HG03460 (cell line): ENCODE measurements at regions not wholly inside any gene's neighbourhood (a gene's known extent, or its start where the extent isn't known, plus 50 kb on each side); places are given as distances from the start of the nearest gene placed in this dataset.

Experiments
- ATAC-seq: cut with Tn5 transposase; IDR thresholded peaks from one replicate; pipeline ENCODE4 v1.9.1; 2021; ENCODE audit not compliant: unreplicated experiment

DNA sequence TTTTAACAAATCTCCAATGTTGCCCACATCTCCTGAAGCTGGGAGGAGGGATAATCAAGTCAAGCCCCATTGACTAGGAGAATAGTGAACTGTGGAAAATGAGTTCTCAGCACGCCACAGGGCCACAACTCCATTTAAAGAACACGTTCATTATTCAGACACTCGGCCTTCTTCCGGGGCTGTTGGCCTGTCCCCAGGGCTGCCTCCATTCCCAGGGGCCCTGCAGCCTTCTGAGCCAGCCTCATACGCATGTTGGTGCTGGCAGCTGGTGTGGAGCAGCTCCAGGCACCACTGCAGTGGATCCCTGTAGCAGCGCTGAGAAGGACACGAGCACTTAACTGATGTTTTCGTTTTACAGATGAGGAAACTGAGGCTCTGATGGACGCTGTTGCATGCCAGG is 87.5 kb upstream of the RCN1 start:
- ATAC-seq = no peak

DNA sequence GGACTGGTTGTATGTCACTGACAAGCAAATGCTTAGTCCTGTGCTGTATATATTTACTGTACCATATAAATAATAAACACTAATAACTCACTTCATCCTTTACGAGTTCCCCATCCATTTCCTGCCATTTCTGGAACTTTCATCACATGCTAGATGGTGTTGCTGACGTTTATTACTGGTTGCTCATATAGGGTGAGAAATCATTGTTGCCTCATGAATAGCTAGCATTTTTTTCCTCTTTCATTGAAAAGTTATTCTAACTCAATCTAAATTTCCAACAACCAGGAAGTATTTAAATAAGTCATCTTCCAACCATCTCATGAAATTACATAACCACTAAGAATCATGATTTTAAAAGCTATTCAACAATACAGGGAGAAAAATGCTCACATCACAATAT is 88.6 kb upstream of the RCN1 start:
- ATAC-seq = no peak

DNA sequence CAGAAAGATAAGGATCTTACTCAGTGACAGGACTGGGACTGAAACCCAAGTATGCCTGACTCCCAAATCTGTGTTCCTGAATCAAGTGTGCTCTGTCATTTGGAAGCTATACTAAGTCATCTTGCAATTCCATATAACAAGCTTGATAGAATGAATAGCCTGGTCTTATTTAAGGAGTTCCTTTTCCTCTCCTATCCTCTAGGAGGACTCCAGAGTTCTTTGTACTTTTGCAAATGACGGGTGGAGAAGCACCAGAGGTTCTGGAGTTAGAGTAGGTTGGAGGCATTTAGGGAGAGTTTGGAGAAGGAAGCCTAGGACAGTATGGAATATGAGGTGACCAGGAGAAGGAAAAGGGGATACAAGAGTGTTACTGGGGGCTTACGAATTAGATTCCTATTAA is 92.9 kb upstream of the RCN1 start:
- ATAC-seq = no peak

DNA sequence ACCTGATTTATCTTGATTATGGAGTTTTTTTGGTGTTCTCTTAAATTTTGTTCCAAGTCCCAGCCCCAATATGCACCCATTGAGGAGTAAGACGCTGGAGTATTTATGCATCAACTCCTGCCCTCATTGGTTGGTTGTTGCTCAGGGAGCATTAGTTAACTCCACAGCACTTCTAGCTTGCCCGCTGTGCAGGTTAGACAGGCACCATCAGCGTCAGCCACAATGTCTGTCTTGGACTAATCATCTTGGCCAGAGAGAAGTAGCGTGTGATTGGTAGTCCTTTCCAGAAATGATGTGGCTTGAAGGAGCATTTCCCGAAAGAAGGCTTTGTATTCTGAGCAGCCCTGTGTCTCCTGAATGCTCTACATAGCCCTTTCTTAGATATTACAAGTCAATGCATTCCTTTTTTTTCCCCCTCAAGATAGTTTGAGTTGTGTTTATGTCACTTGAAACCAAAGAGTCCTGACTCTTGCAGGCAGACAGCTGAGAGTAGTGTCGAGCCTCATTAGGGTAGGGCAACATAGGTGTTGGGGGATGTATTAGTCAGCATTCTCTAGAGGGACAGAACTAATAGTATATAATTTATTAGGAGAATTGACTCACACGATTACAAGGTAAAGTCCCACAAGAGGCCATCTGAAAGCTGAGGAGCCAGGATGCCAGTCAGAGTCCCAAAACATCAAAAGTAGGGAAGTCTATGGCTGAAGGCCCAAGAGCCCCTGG is 94.6 kb upstream of the RCN1 start:
- ATAC-seq = no peak

DNA sequence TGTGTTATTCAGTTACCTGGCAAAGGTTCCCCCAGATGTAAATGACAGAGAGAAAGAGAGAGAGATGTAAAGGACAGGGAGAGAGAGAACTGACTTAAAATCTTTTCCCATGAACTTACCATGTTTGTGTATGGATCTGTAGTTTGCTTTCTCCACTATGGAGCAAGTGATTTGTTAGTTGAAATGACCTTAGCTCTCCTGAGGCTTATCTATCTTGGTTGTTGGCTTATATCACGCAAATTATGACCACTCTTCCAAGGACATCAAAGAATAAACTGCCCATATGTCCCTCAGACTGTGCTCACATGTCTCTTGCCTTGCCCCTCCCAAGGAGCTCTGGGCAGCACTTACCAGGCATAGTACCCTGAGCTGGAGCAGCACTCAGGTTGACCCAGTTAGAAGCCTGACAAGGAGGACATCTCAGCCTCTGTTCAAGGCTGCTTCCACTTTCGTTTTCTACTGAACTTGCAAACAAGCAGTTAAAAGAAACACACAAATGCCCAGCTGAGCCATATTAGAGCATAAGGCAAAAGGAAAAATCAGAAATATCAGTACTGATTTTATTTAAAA is 95.3 kb upstream of the RCN1 start:
- ATAC-seq = peak; percentile 78

DNA sequence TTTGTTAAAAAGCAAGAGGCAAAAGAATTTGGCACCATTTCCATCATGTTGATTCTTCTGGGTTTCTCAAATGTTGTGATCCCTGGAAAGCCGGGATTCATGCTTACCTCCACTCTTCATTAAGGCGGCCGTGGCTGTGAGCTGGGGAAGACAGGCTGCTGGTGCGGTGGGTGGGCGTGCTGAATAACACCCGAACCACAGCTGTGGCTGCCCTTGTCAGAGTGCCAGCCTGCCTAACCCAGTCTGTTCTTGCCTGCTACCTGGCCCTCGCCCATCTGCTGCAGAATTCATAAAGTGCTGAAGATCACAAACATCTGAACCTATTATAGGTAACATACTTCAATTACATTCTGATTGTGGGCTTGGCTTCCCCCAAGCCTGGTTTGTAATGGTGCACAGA is 95.8 kb upstream of the RCN1 start:
- no peak for ATAC-seq

DNA sequence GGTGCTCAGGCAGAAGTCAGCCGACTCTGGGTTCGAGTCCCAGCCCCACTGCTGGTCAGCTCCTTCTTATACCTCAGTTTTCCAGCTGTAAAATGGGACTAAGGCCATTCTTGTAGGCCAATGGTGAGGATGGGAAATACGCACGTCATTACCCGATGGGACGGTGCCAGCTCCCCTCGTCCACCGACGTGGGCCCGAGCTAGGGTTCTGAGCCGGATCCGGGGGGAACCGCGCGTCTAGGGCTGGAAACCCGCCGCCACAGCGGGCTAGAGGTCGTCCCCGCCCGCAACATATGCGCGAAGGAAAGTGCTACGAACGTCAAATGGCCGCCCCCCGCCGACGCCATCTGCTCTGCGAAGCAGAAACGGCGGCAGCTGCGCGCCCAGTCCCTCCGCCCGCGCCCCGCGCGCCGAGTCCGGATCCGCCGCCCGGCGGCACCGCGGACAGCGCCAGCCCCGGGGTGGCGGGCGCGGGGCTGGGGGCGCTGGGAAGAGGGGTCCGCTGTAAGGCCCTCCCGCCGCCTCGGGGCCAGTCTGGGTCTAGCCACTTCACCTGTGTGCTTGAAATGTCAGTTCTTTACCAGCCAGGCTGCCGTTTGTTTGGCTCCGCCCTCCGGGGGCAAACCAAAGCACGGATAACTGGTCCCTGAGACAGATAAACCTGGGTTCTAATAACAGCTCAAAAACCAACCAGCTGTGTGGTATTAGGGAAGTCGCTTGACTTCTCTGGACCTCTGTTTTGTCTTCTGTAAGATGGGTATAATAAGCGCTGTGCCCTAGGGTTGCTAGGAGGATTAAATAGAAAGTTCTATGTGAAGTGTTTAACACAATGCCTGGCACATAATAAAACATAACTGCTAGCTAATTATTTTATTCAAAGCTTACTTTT is 103.5 kb upstream of the RCN1 start:
- no peak for ATAC-seq

DNA sequence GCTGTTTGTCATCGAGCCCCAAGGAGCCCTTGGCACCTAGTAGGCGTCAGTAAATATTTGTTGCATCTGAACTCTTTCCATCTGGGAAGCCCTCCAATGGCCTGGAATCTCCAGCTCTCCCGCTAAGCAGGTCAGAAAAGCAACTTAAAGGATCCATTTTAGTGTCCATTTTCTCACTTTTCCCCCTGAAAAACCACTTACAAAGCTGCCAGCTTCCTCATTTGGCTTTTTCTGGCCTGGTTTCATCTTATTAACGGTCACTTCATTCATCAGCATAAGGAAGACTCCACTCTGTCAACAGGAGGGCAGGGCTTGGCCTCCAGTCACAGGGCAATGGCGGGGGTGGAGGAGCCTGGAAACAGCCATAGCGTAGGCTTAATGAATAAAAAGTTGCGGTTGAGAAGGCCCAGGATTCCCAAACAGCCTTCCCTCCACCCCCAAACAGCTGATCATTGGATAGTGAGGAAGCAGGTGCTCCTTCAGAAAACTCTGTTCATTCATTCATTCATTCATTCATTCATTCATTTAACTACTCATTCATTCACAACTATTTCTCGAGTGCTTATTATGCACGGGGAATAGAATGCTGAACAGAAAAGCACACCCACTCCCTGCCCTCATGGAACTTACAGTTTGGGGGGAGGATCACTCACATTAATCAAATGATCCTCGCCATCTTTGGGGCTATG is 104.5 kb upstream of the RCN1 start:
- ATAC-seq = no peak

DNA sequence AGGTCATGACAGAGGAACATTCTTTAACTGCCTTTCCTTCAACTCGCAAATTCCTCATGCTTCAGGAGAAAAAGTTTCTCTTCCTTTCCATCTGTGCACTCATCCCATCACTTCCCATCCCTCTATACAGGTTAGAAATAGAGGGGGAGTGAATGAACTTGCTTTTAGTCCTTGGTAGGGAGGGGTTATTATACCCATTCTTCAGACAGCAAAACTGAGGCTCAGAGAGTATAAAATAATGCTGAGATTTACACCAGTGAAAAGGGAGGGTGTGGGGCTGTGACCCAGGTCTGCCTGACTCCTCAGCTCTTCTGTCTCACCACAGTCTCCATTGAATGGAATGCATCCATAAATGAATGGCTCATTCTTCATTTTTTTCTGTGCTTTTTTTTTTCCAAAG is 109.4 kb upstream of the RCN1 start:
- no peak for ATAC-seq

DNA sequence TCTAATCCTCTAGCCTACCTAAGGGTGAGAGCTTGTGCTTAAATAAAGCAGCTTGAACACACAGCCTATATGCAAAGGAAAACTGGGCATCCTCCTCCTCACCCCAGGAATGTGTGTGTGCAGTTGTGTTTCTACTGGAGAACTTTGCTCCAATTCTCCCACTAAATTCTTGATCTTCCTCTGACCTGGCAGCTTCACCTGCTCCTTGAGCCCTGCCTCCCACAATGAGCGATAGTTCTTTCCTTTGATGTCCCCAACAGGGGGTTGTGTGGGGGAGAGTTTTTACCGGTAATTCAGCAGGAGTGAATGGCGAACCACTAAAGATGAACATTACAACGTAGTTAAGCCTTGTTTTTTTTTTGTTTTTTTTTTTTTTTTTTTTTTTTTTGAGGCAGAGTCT is 113.5 kb upstream of the RCN1 start:
- no peak for ATAC-seq

DNA sequence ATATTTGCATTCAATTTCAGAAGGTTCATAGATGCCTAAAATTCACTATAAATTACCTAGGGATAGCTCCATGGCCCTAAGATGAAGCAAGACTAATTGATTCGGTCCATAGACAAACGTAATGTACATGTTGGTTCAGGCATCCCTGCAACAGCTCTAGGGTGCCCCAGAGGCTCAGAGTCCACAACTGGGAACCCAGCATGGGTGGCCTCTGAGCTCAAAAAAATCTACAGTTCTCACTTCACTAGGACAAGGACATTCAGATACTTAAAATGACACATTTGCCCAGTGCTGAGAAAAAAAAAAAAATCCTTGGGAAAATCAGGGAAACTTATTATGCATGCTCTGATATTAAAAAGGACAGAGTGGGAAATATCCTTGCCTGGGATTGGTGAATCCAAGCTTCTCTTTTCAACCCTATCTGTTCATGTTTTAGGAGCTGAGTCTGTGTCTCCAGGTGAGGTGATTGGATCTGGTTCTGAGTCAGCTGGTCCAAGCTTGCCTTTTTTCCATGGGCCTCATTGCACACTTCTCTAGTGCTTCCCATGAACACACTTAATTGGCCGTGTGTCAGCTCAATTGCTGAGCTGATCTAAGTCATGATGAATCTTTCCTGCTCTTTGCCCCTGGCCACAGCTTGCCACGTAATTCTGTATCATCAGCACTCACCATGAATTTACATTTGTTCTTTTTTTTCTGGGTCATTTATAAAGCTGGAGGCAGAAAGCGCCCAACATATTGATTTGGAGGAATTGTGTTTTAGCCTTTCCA is 116.3 kb upstream of the RCN1 start:
- ATAC-seq = no peak

DNA sequence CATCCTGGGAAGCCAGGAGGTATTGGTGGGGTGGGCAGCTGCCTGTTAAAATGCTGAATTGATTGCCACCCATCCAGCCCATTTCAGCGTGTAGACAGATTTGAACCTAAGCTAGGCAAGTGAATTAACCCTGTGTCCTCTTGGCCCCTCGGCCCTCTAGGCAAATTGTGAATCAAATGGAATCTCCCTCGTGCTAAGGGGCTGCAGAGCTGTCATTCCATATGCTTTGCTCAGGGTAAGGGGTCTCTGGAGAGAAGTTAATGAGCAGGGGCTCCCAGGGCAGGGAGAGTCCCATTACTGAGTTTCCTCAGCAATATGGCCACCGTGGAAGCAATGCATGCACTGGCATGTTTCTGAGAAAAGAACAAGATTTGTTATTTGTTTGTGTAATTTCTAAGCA is 117.7 kb upstream of the RCN1 start:
- ATAC-seq = no peak

DNA sequence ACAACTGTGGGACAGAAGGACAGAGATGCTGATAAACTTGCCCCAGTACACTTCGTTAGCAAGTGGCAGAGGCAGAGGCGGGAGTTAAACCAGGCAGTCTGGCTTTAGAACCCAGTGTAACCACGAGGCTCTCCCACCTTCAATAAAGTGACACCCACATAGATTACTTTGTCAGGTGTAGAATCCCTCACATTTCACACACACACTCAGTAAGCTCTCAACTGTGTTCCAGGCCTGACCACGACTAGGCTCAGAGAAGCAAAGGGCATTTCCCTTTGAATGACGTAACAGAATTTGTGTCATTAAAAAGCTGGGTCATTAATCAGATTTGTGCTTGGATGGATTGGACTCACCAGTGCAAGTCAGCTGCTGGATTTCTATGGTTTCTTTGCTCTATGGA is 118.3 kb upstream of the RCN1 start:
- ATAC-seq = no peak

DNA sequence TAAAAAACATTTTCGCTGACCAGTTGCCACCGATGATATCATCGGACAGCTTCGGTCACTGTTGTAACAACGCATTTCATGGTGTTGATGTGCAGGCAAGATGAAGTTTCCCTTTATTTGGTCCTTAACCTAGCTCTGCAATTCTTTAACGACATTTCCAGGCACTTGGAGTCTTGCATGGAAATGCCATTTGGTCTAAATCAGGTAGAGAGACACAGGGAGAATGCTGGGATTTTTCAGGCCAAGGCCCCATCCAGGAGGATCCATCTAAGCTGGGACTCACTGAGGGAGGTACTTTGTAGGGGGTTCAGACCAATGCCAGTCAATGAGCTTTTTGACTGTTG is 121.5 kb upstream of the RCN1 start:
- no peak for ATAC-seq

DNA sequence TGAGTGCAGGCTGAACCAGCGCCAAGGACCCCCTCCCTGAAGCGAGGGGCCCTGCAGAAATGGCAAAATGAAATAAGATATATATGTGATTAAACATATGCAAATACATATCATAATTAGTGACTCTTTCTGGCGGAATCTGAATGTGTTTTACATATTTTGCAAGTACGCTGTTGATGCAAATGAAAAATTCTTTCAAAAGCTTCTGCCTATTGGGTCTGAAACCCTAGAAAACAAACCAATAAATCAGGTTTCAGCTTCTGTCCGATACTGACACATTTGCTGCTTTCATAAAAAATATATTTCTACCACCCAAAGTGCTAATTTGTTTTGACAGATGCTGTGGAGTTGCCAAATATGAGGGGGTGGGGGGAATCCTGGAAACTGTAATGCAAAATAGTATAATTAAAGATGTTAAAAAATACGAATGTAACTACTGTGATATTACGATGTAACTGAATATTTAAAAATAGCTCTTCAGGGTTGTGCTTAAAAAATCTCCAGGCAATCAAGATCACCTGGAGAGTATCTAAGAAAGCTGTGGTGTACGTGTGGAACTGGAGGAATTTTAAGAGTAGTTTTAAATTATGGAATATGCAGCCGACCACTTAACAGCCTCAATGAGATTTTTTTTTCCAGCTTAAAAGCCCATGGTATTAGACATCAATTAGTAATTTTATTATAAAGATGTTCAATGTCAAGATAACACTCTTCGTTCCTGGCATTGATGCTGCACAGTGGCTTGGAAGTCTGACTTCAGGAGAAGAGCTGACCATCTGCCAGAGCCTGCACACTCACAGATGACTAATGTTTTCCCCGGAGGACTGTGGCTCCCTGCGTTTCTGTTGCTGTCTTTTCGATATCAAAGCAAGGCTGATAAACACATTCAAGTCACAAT is 122.2 kb upstream of the RCN1 start:
- ATAC-seq = no peak

DNA sequence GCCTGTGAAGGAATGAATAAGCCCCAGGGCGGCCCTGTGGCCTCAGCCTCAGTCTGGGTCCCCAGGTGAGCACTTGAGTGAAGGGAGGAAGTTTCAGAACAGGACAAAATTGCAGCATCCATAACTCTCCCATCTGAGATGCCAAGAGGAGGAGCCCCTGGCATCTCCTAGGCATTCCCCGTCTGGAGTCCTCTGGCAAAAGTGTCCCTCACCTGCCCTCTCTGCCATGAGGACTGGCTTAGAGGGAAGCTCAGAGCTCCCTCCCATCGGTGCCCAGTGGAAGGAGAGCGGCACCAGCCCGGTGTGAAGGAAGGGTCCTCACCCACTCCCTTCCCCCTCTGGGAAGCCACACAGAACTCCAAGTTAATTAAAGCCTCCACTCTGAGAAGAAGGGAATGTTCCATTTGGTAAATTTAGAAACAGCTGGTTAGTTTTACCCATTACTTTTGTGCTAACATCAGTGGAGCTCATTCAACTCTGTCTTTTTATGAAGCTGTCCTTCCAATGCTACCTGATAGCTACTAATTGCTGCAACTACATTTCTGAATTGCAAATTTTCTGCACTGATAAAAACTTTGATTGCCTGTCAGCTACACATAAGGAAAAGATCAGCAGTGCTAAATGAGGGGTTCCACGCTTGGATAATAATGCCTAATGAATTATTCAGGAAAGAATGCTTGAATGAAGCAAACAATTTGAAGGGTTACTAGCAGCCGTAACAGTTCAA is 123.3 kb upstream of the RCN1 start:
- no peak for ATAC-seq

DNA sequence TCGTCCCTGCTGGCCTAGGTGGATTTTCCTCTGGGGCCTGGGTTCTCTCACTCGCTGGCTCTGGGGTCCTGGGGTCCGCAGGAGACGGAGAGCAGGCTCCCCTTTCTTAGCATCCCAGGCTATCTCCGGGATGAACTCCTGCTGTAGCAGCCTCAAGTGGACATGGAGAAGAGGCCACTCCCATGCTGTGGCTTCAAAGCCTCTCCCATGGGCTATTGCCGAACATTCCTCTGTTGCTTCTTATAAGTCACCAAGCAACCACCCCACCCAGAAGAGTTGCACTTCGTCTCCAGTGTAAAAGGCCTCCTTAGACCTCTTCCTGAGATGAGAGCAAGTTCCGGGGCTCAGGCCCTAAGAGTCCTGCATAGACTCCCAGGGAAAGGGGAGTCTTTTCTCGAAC is 124.0 kb upstream of the RCN1 start:
- ATAC-seq = no peak

DNA sequence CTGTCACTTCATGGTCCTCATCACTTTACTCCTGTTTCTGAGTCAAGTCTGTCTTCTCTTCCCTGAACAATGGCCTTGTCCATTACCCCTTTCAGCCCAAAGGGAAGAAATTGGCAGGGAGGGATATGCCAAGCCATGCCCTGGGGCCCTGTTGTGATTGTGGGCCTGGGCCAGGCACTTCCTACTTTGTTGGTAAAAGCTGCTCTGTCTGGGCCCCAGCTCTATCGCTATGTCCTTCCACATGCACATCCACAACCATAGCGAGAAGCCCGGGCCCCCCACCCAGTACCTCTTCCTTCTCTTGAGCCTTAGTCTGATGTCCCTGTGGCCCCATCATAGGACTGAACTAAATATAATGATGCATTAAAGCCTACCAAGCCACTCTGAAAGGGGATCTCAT is 126.7 kb upstream of the RCN1 start:
- no peak for ATAC-seq

DNA sequence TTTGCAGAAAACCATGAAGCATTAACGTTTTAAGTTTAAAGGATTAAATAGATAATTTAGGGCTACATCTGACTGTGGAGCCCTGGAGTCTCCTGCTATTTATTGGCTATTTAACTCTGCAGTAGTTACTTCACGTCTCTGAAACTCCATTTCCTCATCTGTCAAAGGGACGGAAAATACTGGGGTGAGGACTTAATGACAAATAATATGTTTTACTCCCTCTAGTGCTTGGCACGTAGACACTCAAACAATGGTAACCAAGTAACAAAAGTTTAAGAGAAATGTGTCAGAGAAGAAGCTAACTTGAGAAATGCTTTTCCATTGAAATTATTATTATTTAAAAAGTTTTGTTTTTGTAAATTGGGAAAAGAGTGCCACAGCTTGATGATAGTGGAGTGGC is 130.7 kb upstream of the RCN1 start:
- no peak for ATAC-seq
